HL-60 (cell line): ENCODE measurements at regions not wholly inside any gene's neighbourhood (a gene's known extent, or its start where the extent isn't known, plus 50 kb on each side); places are given as distances from the start of the nearest gene placed in this dataset.

Experiments used
- DNase-seq, 2 experiments: peaks; one replicate each; pipeline ENCODE4 v3.0.0-alpha.2; 2010 to 2020; ENCODE audit warnings: low read depth in 1 of 2, low spot score in 1 of 2
- H3K27ac ChIP-seq: fragments of 250-450 bp; sonication (Bioruptor Pico); replicated peaks from 2 replicates; pipeline ENCODE4 v1.5.1; 2020; ENCODE audit warnings: mild to moderate bottlenecking, moderate library complexity
- H3K27me3 ChIP-seq: fragments of 250-450 bp; sonication (Bioruptor Pico); 2 replicates; pipeline ENCODE4 v1.5.1; 2021; ENCODE audit warnings: mild to moderate bottlenecking, moderate library complexity; ENCODE audit not compliant: insufficient read depth, poor library complexity, severe bottlenecking
- H3K4me3 ChIP-seq: replicated peaks from 2 replicates; pipeline ENCODE4 v1.5.1; 2011; ENCODE audit warnings: mild to moderate bottlenecking, control low read depth, low read length; ENCODE audit not compliant: insufficient read depth
- CTCF ChIP-seq: IDR thresholded peaks from one replicate; pipeline ENCODE4 v1.5.1; 2011; ENCODE audit warnings: low read length, control low read depth, inconsistent platforms; ENCODE audit not compliant: insufficient read depth
- GABPA ChIP-seq: IDR thresholded peaks from 2 replicates; pipeline ENCODE4 v1.6.1; 2012; ENCODE audit warnings: low read depth
- POLR2AphosphoS5 ChIP-seq: IDR thresholded peaks from 2 replicates; pipeline ENCODE4 v1.6.1; 2012; ENCODE audit warnings: low read depth
- REST ChIP-seq: IDR thresholded peaks from 2 replicates; pipeline ENCODE4 v1.6.1; 2012; ENCODE audit warnings: low read depth; ENCODE audit not compliant: insufficient replicate concordance
- SPI1 ChIP-seq: IDR thresholded peaks from 2 replicates; pipeline ENCODE4 v1.6.1; 2012; ENCODE audit warnings: low read depth, mild to moderate bottlenecking, borderline replicate concordance

- no peaks in the 10 kb centered on the region for H3K27me3 ChIP-seq
- no peak overlapping the region for H3K4me3 ChIP-seq
- no peak overlapping the region for H3K27ac ChIP-seq
- no peak for DNase-seq
- no peak for TF ChIP-seq GABPA
Observed at GRCh38 chr5:163631856-163632255, 126.4 kb downstream of the MAT2B start.

GRCh38 chr5:163633926-163634460, 128.6 kb downstream of the MAT2B start:
- no peak for DNase-seq
- H3K4me3 ChIP-seq, result no peak overlapping the region
- no peaks in the 10 kb centered on the region for H3K27me3 ChIP-seq
- no peak overlapping the region for H3K27ac ChIP-seq
- TF ChIP-seq SPI1 (no peak), GABPA (no peak), REST (no peak), CTCF (no peak), POLR2AphosphoS5 (no peak)

GRCh38 chr5:163635631-163636030, 130.2 kb downstream of the MAT2B start:
- Histone ChIP-seq H3K27me3 (no peaks in the 10 kb centered on the region), H3K4me3 (no peak overlapping the region), H3K27ac (no peak overlapping the region)
- no peak for DNase-seq
- TF ChIP-seq GABPA (no peak), SPI1 (no peak)

- TF ChIP-seq GABPA (no peak), SPI1 (no peak), REST (no peak), CTCF (no peak), POLR2AphosphoS5 (no peak)
- no peak overlapping the region for H3K4me3 ChIP-seq
- H3K27ac ChIP-seq, result no peak overlapping the region
- no peak for DNase-seq
- H3K27me3 ChIP-seq, result no peaks in the 10 kb centered on the region
Observed at GRCh38 chr5:163642904-163643303, 137.5 kb downstream of the MAT2B start.
